GM21825 (cell line): ENCODE measurements at regions not wholly inside any gene's neighbourhood (a gene's known extent, or its start where the extent isn't known, plus 50 kb on each side); places are given as distances from the start of the nearest gene placed in this dataset.
"Not testable (repeated sequence)": the region's sequence is repeated elsewhere in the genome, so short reads cannot be mapped to it uniquely, and the experiment has no call there.

Experiments used
- ATAC-seq: cut with Tn5 transposase; IDR thresholded peaks from one replicate; pipeline ENCODE4 v1.9.1; 2021; ENCODE audit warnings: mild to moderate bottlenecking, moderate library complexity; ENCODE audit not compliant: unreplicated experiment

DNA sequence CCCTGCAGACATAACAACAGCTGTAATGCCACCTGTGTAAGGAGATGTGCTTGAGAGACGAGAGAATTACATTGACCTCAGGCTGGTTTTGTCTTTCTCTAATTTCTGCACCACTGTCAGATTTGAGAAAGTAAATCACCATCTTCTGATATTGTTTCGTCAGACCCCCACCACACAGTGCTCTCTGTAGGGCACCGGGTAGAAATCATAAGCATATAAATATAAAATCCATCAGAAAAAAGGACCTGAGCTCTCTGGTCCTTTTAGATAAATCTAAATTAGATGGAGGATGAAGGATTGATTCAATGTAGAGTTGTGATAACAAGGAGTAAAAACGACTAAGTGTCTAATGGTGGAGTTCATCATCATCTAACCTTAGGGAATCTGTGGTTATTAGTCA lies 1981.0 kb upstream of the PRR20A start:
- ATAC-seq, result no peak

- ATAC-seq, result no peak
These were observed 1979.9 kb upstream of the PRR20A start for GRCh38 chr13:55160867-55161266.

DNA sequence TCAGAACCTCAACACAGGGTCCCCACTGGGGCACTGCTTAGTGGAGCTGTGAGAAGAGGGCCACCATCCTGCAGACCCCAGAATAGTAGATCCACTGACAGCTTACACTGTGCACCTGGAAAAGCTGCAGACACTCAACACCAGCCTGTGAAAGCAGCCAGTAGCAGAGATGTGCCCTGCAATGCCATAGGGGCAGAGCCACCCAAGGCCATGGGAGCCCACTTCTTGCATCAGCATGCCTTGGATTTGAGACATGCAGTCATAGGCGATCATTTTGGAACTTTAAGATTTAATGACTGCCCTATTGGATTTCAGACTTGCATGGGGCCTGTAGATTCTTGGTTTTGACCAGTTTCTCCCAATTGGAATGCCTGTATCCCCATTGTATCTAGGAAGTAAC lies 1962.1 kb upstream of the PRR20A start:
- not testable (repeated sequence) for ATAC-seq

DNA sequence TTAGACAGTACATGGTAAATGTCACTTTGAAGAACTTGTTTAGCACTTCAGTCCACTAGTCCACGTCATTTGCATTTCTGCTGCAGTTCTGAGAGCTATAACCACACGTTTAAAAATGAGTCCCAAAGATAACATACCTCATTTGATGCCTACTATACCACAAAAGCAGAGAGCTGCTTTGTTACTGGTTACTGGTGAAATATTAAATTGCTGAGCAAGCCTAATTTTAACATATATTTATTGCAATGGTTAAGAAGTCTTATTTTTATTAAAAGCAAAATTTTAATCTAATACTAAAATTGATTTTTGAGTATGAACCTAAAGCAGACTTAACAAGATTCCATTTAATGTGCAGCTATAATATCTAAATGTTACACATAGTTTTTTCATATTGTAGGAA lies 1949.7 kb upstream of the PRR20A start:
- ATAC-seq, result no peak

GRCh38 chr13:55199134-55199533 lies 1941.6 kb upstream of the PRR20A start:
- no peak for ATAC-seq

- ATAC-seq, result no peak
These were observed 1925.8 kb upstream of the PRR20A start for GRCh38 chr13:55214841-55215345.

- no peak for ATAC-seq
These were observed 1921.2 kb upstream of the PRR20A start for GRCh38 chr13:55219538-55219937.

- ATAC-seq, result no peak
These were observed 1910.7 kb upstream of the PRR20A start for GRCh38 chr13:55229906-55230569.

DNA sequence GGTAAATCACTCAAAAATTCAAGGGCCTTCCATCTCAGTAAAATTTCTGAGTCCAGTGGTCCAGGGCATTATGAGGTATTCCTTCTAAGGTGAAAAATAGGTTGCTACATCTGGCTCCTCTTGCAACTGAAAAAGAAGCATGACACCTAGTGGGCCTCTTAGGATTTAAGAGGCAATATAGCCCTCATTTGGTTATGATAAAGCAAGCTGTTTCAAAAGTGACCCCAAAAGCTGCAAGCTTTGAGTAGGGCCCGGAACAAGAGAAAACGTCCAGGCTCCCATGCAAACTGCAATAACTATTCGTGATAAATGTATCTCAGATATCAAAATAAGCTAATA lies 1910.2 kb upstream of the PRR20A start:
- no peak for ATAC-seq

GRCh38 chr13:55234311-55234710 lies 1906.4 kb upstream of the PRR20A start:
- ATAC-seq, result no peak

- no peak for ATAC-seq
These were observed 1895.6 kb upstream of the PRR20A start for GRCh38 chr13:55245005-55245644.

GRCh38 chr13:55255236-55255635 lies 1885.5 kb upstream of the PRR20A start:
- no peak for ATAC-seq

DNA sequence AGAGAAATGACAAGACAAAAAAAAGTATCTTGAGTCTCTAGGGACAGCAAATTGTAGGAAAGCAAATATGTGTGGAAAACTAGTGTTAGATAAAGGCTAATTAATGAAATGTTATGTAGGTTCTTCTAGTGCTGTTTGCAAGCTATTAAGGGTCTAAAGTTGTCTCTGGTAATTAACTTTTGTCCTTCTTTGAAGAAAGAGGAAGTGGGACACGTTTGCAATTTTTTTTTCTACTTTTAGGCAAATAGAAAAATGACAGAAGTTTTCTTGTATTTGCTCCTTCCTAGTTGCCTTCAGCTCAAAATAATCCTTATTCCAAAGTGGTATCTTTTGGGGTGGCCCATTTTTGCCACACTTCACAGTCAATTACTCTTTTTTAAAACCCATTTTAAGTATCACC lies 1877.7 kb upstream of the PRR20A start:
- no peak for ATAC-seq

DNA sequence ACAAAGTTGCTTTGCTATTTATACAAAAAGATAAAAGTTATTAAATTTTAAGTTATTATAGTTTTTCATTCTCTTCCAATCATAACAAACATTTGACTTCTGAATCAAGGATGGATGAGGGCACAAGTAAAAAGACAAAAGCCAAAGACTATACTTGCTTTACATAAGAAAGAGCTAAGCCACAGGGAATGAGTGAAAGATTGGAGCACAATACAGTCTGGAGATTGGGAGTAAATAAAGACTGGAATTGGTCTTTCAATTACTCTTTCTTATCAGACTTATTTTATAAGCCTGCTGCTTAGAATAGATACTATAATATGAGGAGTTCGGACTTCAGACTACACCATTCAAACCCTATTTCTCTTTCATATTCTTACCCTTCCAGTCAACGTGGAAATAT lies 1874.1 kb upstream of the PRR20A start:
- ATAC-seq, result no peak

- no peak for ATAC-seq
These were observed 1842.5 kb upstream of the PRR20A start for GRCh38 chr13:55298201-55298600.

- no peak for ATAC-seq
These were observed 1838.2 kb upstream of the PRR20A start for GRCh38 chr13:55302568-55302967.

DNA sequence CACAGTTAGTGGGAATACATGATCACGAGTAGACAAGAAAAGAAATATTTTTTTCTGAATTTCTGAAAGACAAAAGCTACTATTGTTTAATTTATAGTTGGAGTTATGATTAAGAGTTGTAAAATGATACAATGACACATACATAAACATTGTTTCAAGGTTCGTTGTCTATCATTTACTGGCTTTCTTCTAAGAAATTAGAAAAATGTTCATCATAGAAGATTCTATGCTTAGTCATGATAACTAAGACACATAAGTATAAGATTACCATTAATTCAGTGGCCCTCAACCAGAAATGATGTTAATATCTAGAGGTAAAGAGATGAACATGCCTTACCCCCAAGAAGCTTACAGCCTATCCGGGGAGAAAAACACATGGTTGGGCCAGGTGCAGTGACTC lies 1832.8 kb upstream of the PRR20A start:
- no peak for ATAC-seq

GRCh38 chr13:55341891-55342290 lies 1798.8 kb upstream of the PRR20A start:
- no peak for ATAC-seq

DNA sequence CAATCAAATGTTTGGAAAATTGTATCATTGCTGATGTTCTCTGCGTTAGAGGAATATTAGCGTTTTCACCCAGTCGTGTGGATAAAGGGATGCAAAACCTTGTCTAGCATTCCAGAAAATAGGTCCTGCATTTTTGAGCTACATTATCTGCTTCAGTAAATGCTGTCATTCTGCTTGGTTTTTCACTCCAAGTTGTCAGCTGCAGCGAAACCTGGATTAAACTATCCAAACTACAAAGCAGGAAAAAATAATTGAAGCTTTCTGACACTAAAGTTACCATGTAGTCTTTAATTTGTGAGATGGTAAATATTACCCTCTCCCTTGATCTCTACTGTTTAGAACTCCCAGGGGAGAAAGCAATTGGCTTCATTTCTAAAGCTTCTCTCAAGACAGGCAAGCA lies 1795.5 kb upstream of the PRR20A start:
- ATAC-seq, result no peak

GRCh38 chr13:55347528-55347927 lies 1793.2 kb upstream of the PRR20A start:
- ATAC-seq, result no peak

DNA sequence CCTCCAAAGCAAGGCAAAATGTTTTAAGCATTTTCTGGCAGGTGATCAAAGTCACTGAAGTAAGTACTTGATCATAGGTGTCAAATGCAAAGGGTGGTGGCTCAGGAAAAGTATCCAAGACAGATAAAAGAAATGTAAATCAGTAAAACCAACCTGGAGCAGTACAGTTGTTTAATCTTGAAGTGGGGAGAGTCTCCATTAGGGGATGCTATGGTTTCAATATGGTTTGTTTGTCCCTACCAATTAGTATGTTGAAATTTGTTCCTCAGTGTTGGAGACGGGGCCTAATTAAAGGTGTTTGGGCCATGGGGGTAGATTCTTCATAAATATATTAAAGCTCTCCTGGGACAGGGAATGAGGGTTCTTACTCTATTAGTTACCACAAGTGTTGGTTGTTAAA lies 1781.7 kb upstream of the PRR20A start:
- no peak for ATAC-seq

DNA sequence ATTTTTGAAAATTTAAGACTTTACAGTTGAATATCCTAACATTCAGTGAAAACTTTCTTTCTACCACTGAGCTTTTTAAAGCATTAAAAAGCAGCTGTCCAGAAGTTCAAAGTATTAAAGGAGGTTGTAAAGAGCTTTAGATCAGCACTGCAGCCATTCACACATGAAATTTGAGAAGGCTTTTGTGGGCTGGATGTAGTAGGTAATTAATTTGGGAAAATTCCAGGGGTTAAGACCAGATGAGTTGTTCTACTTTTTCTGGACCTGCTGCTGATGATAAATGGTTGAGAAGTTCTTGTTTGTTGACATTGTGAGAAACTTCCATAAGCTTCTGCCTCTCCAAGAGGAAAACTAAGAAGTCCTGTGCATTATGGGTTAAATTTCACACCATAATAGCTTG lies 1779.6 kb upstream of the PRR20A start:
- no peak for ATAC-seq

DNA sequence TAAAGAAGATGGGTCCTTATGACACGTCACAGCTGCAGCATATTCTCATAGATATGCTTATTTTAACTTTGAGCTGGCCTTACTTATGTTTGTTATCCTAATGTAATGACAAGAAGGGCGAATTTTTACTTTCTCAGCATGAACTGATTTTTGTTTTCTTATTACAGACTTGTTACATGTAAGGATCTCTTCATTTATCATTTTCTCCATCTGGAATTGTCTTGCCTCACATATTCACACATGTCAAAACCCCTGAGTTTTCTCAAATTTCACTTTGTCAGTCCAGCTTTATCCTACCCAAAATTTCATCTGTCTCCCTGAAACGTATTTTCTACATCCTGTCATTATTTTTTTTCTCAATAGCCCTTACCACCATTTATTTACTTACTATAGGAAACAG lies 1774.0 kb upstream of the PRR20A start:
- ATAC-seq, result no peak
